HG03571 (cell line): ENCODE measurements at regions not wholly inside any gene's neighbourhood (a gene's known extent, or its start where the extent isn't known, plus 50 kb on each side); places are given as distances from the start of the nearest gene placed in this dataset.

Experiments
- ATAC-seq: cut with Tn5 transposase; IDR thresholded peaks from one replicate; pipeline ENCODE4 v1.9.1; 2021; ENCODE audit not compliant: unreplicated experiment

DNA sequence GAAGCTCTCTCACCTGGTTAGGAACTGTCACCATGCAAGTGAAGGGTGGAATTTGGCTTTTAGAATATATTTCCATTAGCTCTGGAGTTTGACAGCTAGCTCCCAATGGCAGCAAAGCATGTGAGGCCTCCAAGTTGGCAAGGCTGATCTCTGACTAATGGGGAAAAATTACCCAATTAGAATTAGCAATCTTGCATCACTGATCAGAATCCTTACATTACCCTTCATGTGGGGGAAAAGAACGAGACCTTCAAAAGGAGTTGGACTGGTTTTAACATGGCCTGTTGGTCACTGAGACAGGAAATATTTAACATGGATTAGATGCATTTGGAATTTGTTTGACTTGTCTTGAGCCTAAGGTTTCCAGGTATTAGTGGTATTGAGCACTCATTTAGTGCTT, 192.3 kb upstream of the GDNF start:
- no peak for ATAC-seq

DNA sequence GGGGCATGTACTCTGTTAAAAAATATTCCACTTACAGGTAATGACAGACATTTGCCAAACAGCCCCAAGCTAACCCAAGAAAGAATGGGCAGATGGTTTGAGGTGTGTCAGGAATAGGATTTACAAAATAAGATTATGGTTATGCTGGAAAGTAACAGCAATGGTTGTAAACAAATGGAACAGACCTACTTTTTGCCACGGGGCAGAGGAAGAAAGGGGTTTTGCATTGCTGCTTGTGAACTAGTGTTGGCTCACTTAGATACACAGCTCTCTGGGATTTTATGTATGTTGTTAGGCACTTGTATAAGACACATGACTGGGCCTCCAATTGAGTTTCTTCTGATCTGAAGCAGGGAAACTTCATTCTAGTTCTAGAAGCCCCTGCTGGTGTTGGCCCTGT, 191.5 kb upstream of the GDNF start:
- no peak for ATAC-seq

DNA sequence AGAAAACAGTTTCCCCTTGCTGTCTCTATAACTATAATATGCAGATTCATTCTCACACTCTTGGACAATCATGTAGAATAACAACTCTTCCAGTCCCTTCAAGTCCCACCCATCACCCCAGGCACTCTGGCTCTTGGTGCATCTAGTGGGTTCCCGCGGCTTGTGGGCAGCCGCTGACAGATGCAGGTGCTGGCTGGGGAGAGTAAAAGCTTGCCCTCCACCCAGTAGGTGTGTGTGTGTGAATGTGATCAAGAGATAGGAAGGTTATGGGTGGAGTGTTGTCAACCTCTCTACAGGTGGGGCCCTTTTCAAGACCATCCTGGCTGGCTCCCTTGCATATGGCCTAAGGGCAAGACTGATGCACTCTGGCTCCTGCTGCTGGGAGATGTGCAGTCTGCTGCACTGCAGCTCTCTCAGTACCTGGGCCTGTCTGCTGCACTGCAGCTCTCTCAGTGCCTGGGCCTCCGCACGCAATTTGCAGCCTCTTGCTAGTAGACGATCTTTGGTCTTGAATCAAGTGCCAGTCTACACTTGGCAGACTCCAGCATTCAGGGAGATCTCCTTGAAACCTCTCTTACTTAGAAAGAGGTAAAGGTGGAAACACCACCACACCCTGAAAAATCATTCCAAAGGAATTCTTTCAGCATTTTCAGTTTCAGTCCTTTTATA, 189.7 kb upstream of the GDNF start:
- ATAC-seq = no peak

DNA sequence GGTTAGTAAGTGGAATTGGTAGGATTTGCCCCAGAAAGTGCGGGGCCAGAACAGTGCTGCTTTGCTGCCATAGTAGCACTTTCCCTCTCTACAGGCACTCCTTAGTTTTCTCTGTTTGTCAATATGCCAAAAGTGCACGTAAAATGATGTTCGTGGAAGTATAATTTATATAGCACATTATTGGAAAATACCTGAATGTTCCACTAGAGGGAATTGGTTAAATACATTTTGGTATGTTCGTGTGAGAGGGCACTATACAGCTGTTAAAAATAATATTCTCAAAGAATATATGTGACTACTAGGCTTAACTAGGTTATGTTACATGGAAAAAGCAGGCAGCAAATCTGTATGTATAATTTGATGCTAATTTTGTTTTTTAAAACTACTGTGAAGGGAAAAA, 184.0 kb upstream of the GDNF start:
- ATAC-seq = no peak

DNA sequence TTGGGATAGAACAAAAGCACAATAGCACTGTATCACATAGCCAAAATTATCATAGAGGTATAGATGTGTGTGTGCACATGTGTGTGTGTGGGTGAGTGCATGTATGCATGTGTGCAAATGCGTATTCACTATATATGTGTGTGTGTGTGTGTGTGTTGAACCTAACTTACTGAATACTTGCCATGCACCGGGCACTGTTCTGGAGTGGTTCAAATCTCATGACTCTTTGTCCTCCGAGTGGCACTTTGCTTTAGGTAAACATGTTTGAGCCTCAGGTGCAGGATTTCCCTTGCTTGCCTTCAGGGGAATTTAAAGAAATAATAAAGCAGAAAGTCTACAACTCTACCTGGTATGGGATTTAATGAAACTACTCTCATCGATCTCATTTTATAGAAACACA, 183.5 kb upstream of the GDNF start:
- ATAC-seq = no peak

DNA sequence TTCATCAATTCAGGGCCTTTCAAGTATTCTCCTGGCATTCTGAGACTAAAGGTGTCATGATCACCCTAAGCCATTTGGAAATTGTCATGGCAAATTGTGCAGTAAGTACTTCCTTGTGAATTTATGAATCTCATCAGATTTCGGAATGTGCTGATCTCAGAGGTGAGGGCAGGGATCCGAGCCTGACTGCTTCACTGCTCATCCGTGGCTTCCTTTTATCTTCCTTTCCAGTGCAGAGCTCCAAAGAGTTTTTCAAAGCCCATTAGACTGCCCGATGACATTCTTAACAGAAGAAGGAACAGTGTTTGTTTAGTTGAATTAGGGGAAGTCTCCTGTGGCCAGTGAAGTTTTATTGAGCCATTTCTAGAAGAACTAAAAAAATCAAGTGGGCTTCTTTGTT, 182.8 kb upstream of the GDNF start:
- ATAC-seq = no peak

DNA sequence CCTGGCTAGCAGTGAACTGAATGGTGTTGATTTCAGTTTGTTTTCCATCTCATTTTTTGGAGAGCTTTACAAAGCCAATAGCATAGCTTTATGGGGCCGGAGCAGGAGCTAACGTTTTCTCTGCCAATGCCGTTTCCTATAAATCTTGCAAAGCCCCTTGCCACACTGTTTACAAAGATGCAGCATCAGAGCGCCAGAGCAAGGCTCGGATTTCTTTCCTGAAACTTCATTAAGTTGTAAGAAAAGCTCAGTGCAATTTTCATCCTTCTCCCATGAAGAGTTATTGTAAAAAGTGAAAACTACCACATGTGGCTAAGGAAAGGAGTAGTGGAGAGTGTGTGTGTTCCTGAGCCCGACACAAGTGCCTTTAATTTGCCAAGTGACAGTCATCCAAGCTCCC, 178.2 kb upstream of the GDNF start:
- no peak for ATAC-seq

DNA sequence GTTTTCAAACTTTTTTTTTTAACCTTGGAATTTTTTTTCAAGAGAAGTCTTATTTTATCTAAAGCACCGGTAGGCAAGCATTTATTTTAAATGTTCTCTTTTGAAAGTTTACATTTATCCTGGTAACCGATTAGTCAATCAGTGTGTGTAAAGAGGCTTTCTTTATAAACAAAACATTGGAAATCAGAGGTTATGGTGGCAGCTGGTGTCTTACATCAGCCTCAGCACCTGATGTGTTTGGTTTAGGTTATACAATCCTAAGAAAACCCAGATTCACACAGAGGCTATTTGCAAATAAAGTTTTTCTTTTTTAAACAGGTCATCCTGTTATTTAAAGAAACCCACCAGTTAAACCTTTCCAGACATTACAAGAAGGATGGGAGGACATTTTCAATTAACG, 173.3 kb upstream of the GDNF start:
- no peak for ATAC-seq

DNA sequence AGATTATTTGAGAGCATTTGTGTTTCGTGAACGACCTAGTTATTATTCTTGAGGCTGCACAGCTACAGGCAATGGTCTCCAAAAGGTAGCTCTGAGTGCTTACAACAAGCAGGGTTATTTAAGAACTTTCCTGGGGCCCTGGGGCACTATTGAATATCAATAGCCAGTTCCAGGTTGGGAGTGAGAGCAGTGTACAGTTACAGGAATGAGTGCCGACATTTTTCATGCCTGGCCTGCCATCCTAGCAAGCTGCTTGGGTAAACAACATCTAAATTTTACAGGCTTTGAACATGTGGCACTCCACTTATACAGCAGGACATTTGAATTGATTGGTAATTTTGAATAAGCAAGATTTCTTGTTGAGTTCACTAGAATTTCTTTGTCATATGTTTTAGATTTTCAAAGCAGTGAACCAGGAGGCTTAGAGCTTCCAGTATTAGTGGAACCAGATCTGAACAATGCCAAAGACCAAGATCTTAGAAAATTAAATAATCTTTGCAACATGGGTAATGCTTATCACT, 171.9 kb upstream of the GDNF start:
- no peak for ATAC-seq

DNA sequence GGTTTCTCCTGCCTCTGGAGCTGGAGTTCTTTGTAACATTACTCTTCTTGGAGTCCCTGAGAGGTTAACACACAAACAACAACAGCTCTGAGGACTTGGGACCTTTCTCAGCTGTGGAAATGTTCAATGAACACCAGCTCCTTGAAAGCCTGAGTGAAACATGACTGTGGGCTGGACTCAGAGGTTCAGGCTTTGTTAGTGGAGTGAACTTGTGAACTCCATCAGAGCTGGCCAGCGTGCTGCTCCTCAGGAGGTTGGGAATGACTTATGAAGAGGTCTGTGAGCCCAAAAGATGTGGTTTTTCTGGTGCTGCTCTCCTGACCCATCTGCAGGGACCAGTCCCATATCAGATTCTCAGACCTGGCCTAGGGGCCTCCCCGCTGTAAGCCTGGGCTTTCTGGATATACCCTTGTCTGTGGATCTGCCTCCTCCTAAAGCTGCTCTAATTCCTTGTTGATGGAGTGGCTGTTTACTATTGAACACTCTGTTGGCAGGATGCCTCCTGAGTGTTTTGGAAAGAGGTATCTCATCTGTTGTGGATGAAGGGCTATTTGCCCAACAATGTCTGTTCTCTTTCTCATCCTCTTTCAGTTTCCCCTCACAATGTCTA, 170.0 kb upstream of the GDNF start:
- ATAC-seq = no peak

DNA sequence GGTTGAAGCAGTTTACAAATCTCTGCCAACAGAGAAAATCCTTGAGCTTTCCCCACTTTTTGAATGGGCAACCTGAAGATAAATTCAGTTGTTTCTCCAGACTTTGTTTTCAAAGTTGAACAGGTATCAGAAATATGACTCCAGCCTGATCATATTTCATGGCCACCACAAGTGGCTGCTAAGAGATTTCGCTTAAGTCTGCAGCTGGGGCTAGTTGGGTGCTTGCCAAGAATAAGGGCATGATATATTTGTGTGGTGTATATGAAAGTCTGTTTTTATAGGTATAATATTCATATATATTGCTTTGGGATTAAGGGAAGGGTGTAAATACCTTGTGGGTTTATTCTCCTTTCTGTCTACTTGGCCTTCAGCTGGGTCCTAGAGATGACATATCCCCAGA, 168.4 kb upstream of the GDNF start:
- no peak for ATAC-seq

DNA sequence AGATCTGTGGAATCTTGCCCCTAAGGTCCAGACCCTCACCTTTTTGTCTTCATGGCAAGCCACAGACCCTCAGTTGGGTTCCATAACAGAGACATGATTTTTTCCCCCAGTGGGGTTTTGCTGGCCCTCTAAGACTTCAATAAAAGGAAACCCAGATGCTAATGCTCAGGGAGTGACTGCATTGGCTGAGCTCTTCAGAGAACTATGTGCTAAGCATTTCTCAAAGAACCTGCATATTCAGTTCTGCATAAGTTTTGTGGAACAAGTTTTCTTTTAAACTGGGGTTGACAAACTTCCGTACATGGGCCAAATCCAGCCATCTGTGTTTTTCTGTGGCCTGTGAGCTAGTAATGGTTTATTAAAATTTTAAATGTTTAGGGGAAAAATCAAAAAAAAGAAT, 159.8 kb upstream of the GDNF start:
- no peak for ATAC-seq

DNA sequence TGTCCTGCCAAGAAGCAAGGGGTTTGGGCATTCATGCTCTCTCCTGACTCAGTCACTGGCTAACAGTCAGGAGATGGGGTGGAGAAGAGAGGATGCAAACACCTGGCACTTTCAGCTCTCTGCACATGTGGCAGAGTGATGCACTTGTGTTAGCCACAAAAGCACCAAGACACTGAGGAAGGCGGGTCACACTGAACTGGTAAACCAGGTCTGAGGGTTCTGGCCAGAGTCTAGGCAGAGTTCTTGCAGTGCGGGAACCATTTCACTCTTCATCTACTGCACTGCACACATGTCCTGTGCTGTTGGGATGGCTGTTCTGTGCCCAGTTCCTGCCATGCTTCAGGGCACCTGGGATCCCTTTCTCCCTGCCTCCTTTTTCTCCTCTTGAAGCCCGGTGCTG, 157.1 kb upstream of the GDNF start:
- ATAC-seq = no peak

DNA sequence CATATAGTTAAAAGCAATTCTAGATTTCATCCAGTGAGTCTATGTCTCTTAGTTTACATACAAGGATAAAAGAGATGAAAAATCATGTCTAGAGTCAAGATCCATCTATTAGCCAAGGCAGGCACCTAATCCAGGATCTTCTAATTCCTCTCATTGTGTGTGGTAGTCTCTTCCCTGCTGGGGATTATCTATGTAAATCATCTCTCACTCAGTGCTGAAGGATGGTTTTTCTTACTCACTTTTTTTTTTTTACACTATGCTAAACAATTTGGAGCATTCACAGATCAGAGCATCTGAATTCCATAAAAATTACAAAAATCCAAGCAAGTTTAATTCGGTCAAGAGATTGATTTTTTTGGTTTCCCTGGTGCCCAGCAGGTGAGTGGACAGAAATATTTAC, 154.9 kb upstream of the GDNF start:
- no peak for ATAC-seq

DNA sequence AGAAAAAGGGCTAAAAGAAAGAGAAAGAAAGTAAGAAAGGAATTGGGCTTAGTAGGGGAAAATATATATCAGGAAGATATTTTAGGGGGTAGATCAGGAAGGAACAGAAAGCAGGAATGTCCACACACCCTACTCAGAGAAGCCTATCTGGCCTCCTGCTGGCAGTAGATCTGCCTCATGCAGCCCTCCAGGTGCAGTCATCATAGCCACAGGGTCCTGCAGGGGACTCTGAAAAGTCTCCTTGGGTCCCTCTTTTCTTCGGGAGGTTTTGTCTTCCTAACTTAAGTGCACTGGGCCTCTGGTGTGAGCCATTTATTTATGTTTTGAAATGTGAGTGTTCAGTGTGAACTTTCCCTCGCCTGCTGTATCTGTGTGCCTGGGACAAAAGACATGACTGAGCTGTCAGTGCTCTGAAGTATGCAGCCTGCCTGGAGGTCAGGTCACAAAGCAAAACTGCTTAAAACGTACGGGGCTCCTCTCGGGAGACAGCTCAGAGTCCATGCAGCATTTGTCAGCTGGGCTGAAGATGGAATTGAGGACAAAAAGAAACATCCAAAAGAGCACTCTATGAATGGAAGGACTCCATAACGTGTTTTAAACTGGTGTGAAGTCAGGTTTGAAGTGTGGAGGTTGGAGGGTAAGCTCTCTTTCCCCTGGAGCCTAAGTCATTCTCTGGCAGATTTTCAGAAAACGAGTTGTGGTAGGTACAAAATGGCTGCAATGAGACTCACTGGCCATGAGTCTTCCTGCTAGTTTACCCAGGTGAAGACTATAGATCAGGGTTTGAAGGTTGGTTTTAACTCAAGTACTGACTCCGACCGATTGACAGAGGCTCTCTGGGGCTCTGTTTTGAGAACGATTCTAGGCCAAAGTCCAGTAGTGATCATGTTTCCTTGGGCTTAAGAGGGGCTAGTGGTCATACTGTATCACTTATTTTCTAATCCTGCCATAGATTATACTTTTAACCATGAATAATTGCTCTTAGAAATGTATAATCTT, 151.8 kb upstream of the GDNF start:
- no peak for ATAC-seq

DNA sequence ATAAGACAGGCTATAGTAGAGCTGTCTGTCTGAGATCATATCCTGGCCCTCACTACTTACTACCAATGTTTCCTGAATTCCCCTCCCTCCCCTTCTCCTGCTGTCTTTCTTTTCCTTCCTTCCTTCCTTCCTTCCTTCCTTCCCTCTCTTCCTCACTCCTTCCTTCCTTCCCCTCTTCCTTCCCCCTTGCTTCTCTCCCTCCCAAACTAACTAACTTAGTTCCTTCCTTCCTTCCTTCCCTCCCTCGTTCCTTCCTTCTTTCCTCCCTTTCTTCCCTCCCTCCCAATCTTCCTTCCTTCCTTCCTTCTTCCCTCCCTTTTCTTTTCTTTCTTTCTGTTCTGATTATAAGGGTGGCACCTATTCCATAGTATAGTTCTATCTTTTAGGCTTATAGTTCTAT, 150.0 kb upstream of the GDNF start:
- ATAC-seq = no peak

DNA sequence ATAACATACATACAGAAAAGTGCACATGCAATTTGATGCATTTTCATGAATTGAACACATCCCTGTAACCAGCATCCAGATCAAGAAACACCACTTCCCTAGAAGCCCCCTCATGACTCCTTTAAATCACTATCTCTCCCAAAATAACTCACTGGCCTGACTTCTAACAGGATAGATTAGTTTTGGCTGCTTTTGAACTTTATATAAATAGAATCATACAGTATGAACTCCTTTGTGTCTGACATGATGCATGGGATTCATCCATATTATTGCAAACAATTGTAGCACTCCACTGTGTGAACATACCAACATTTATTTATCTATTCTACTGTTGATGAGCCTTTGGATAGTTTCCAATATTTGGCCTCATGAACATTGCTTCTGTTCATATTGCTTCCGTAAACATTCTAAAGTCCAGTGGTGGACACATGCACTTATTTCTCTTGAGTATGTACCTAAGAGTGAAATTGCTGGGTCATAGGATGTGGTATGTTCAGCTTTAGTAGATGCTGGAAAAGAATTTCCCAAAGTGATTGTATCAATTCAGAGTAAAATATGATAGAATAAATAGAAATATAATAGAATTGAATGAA, 148.7 kb upstream of the GDNF start:
- ATAC-seq = no peak

DNA sequence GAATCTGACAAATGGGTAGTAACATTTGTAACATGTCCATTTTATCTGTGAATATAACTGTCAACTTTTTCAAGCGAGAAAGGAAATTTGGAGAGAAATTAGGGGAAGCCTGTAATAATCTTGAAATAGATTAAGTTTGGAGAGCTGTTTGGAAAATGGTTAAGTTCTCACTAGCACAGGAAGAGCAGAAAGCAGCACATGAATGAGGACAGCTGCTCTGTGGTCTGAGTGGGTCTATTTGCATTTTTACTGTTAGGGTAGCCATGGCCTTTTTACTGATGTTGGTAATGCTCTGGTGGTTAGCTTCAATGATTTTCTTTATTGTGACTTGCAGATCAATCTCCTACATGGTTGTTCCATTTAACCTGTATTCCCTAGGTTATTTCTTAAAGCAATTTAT, 144.5 kb upstream of the GDNF start:
- ATAC-seq = no peak

DNA sequence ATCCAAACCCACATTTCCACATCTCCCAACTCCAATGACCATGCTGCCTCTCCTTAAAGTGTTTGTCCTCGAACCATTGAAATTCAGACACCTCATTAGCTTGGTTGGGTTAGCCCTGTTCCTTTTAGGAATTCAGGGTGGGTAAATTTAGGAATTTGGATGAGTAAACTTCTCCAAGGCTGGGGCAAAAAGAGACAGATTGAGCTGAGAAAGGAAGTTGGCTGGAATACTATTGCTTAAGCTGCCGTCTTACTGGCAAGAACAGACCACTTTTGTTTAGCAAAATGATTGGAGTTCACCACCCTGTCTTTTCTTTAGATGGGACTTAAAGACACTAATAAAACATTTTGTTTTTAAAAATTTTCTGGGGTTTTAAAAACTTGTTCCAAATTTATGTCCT, 143.6 kb upstream of the GDNF start:
- ATAC-seq = no peak

DNA sequence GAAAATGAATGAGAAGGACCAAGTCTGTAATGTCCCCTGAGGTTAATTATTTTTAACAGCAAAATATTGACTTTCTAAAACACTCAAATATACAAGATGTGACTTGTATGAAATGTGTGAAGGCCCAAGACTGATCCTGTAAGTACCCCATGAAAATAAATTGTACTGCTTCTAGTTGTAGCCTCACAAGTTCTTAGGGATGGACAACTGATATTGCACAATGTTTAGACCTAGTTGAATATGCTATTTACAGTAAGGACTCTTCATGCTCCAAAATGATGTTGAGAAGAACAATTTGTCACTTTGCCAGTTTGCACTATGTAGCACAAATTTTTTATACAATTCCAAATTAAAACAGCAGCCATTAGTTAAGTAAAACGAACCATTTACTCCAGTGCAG, 139.7 kb upstream of the GDNF start:
- no peak for ATAC-seq

DNA sequence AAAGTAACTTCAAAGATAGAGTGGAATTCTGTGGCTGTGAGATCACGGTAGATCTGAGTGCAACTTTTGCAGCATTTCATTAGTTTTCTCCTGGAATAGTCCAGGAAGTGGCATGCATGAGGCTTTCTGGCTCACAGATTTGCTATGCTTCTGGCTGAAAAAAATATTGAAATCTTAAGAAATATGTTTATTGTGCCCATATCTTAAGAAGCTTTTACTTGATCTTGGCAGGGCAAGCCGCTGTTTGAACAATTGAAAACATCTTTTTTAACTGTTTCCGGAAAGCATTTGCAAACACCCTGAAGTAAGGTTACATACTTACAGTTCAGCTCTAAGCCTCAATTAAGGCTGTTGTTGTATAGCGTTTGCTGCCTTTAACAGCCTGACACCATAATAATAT, 135.7 kb upstream of the GDNF start:
- ATAC-seq = no peak
